ENCODE measurements at regions not wholly inside any gene's neighbourhood (a gene's known extent, or its start where the extent isn't known, plus 50 kb on each side); places are given as distances from the start of the nearest gene placed in this dataset.

- DNase-seq (ENCODE audit: low read depth) = no peak
- no peak for TF ChIP-seq MYC (IDR thresholded peaks at IDR 0.05; ENCODE audit: low read depth, low read length)
- no peak for TF ChIP-seq MAX (IDR thresholded peaks at IDR 0.05; ENCODE audit: low read depth, low read length)
- no peak for TF ChIP-seq POLR2A (IDR thresholded peaks at IDR 0.05; ENCODE audit: extremely low read depth, insufficient read length)
- TF ChIP-seq CTCF (IDR thresholded peaks at IDR 0.05; ENCODE audit: low read depth, low read length) = no peak
- no peak overlapping the region for H3K4me3 ChIP-seq (ENCODE audit: low read depth, low read length)
These were observed 169.9 kb upstream of the NBEA start for GRCh38 chr13:34772206-34772605.

- DNase-seq (ENCODE audit: low read depth) = no peak
- TF ChIP-seq POLR2A (IDR thresholded peaks at IDR 0.05; ENCODE audit: extremely low read depth, insufficient read length) (no peak), MAX (IDR thresholded peaks at IDR 0.05; ENCODE audit: low read depth, low read length) (no peak), MYC (IDR thresholded peaks at IDR 0.05; ENCODE audit: low read depth, low read length) (no peak), CTCF (IDR thresholded peaks at IDR 0.05; ENCODE audit: low read depth, low read length) (no peak)
- H3K4me3 ChIP-seq (ENCODE audit: low read depth, low read length) = no peak overlapping the region
These were observed 169.2 kb upstream of the NBEA start for GRCh38 chr13:34772881-34773280.

GRCh38 chr13:34776390-34776981 is 165.6 kb upstream of the NBEA start:
- no peak for DNase-seq (ENCODE audit: low read depth)
- TF ChIP-seq POLR2A (IDR thresholded peaks at IDR 0.05; ENCODE audit: extremely low read depth, insufficient read length) = no peak
- no peak for TF ChIP-seq MYC (IDR thresholded peaks at IDR 0.05; ENCODE audit: low read depth, low read length)
- TF ChIP-seq MAX (IDR thresholded peaks at IDR 0.05; ENCODE audit: low read depth, low read length) = no peak
- TF ChIP-seq CTCF (IDR thresholded peaks at IDR 0.05; ENCODE audit: low read depth, low read length) = no peak
- H3K4me3 ChIP-seq (ENCODE audit: low read depth, low read length) = no peak overlapping the region

GRCh38 chr13:34777089-34777913 is 164.8 kb upstream of the NBEA start:
- no peak for TF ChIP-seq MAX (IDR thresholded peaks at IDR 0.05; ENCODE audit: low read depth, low read length)
- TF ChIP-seq POLR2A (IDR thresholded peaks at IDR 0.05; ENCODE audit: extremely low read depth, insufficient read length) = no peak
- TF ChIP-seq CTCF (IDR thresholded peaks at IDR 0.05; ENCODE audit: low read depth, low read length) = no peak
- TF ChIP-seq MYC (IDR thresholded peaks at IDR 0.05; ENCODE audit: low read depth, low read length) = no peak
- no peak overlapping the region for H3K4me3 ChIP-seq (ENCODE audit: low read depth, low read length)
- no peak for DNase-seq (ENCODE audit: low read depth)

GRCh38 chr13:34777914-34778303 is 164.2 kb upstream of the NBEA start:
- no peak for DNase-seq (ENCODE audit: low read depth)
- TF ChIP-seq POLR2A (IDR thresholded peaks at IDR 0.05; ENCODE audit: extremely low read depth, insufficient read length) (no peak), CTCF (IDR thresholded peaks at IDR 0.05; ENCODE audit: low read depth, low read length) (no peak), MAX (IDR thresholded peaks at IDR 0.05; ENCODE audit: low read depth, low read length) (no peak), MYC (IDR thresholded peaks at IDR 0.05; ENCODE audit: low read depth, low read length) (no peak)
- no peak overlapping the region for H3K4me3 ChIP-seq (ENCODE audit: low read depth, low read length)
